ENCODE measurements at regions not wholly inside any gene's neighbourhood (a gene's known extent, or its start where the extent isn't known, plus 50 kb on each side); places are given as distances from the start of the nearest gene placed in this dataset.

GRCh38 chr13:78323848-78324247, 279.5 kb downstream of the POU4F1 start:
- FAIRE-seq (no peak), DNase-seq (ENCODE audit: low read depth) (peak; percentile 82)
- Histone ChIP-seq H3K36me3 (ENCODE audit: control insufficient read depth, insufficient read depth, low read length) (no peaks in the 10 kb centered on the region), H3K27me3 (ENCODE audit: control insufficient read depth, insufficient read depth, low read length) (no peaks in the 10 kb centered on the region), H3K4me3 (ENCODE audit: low read depth, low read length) (no peak overlapping the region)
- no peak for TF ChIP-seq CTCF (IDR thresholded peaks at IDR 0.05; ENCODE audit: insufficient read depth, low read length, severe bottlenecking)

GRCh38 chr13:78323040-78323439, 280.3 kb downstream of the POU4F1 start:
- Histone ChIP-seq H3K27me3 (ENCODE audit: control insufficient read depth, insufficient read depth, low read length) (no peaks in the 10 kb centered on the region), H3K36me3 (ENCODE audit: control insufficient read depth, insufficient read depth, low read length) (no peaks in the 10 kb centered on the region), H3K4me3 (ENCODE audit: low read depth, low read length) (no peak overlapping the region)
- DNase-seq (ENCODE audit: low read depth) (no peak), FAIRE-seq (no peak)
- no peak for TF ChIP-seq CTCF (IDR thresholded peaks at IDR 0.05; ENCODE audit: insufficient read depth, low read length, severe bottlenecking)

- TF ChIP-seq CTCF (IDR thresholded peaks at IDR 0.05; ENCODE audit: insufficient read depth, low read length, severe bottlenecking), result no peak
- no peaks in the 10 kb centered on the region for H3K36me3 ChIP-seq (ENCODE audit: control insufficient read depth, insufficient read depth, low read length)
- peak; percentile 39 for DNase-seq (ENCODE audit: low read depth)
- H3K4me3 ChIP-seq (ENCODE audit: low read depth, low read length), result no peak overlapping the region
- H3K27me3 ChIP-seq (ENCODE audit: control insufficient read depth, insufficient read depth, low read length), result no peaks in the 10 kb centered on the region
- FAIRE-seq, result no peak
Observed at GRCh38 chr13:78319101-78319627, 284.2 kb downstream of the POU4F1 start.

GRCh38 chr13:78317030-78317429, 286.3 kb downstream of the POU4F1 start:
- no peak for TF ChIP-seq CTCF (IDR thresholded peaks at IDR 0.05; ENCODE audit: insufficient read depth, low read length, severe bottlenecking)
- H3K36me3 ChIP-seq (ENCODE audit: control insufficient read depth, insufficient read depth, low read length), result no peaks in the 10 kb centered on the region
- FAIRE-seq, result no peak
- H3K4me3 ChIP-seq (ENCODE audit: low read depth, low read length), result no peak overlapping the region
- no peak for DNase-seq (ENCODE audit: low read depth)
- H3K27me3 ChIP-seq (ENCODE audit: control insufficient read depth, insufficient read depth, low read length), result no peaks in the 10 kb centered on the region

- DNase-seq (ENCODE audit: low read depth), result no peak
- no peak for FAIRE-seq
- TF ChIP-seq CTCF (IDR thresholded peaks at IDR 0.05; ENCODE audit: insufficient read depth, low read length, severe bottlenecking), result no peak
- no peaks in the 10 kb centered on the region for H3K36me3 ChIP-seq (ENCODE audit: control insufficient read depth, insufficient read depth, low read length)
- no peaks in the 10 kb centered on the region for H3K27me3 ChIP-seq (ENCODE audit: control insufficient read depth, insufficient read depth, low read length)
- H3K4me3 ChIP-seq (ENCODE audit: low read depth, low read length), result no peak overlapping the region
Observed at GRCh38 chr13:78309497-78310180, 293.7 kb downstream of the POU4F1 start.

Data from bronchial epithelial cell (primary cell).